ENCODE measurements at regions not wholly inside any gene's neighbourhood (a gene's known extent, or its start where the extent isn't known, plus 50 kb on each side); places are given as distances from the start of the nearest gene placed in this dataset.

GRCh38 chr13:64866331-64866730, 2363.8 kb downstream of the PCDH9 start:
- TF ChIP-seq CTCF (IDR thresholded peaks at IDR 0.05) = no peak
- no peak for DNase-seq (ENCODE audit: low spot score)
- ATAC-seq (ENCODE audit: low FRiP score) = no peak

GRCh38 chr13:64855506-64855905, 2374.6 kb downstream of the PCDH9 start:
- TF ChIP-seq CTCF (IDR thresholded peaks at IDR 0.05) = no peak
- DNase-seq (ENCODE audit: low spot score) (no peak), ATAC-seq (ENCODE audit: low FRiP score) (no peak)

- no peak for ATAC-seq (ENCODE audit: low FRiP score)
- TF ChIP-seq CTCF (IDR thresholded peaks at IDR 0.05) = no peak
- no peak for DNase-seq (ENCODE audit: low spot score)
These were observed 2380.1 kb downstream of the PCDH9 start for GRCh38 chr13:64850017-64850416.

DNA sequence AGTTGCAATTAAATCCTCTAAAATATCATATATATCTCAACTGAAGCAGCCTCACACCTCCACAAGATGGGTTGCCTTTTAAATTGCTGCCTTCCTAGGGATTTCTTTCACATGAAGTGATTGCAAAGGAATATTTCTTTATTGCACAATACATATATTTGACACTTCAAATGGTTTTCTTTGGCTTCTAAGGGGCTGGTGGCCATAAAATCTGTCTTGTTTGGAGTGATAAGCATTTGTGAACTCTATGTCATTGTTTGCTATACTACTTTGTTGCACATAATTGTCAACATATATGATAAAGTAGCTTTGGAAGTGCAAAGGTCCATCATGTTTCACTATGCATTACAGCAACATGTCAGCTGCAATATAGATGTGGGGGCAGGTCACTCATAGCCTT, 2380.9 kb downstream of the PCDH9 start:
- no peak for ATAC-seq (ENCODE audit: low FRiP score)
- no peak for TF ChIP-seq CTCF (IDR thresholded peaks at IDR 0.05)
- no peak for DNase-seq (ENCODE audit: low spot score)

DNA sequence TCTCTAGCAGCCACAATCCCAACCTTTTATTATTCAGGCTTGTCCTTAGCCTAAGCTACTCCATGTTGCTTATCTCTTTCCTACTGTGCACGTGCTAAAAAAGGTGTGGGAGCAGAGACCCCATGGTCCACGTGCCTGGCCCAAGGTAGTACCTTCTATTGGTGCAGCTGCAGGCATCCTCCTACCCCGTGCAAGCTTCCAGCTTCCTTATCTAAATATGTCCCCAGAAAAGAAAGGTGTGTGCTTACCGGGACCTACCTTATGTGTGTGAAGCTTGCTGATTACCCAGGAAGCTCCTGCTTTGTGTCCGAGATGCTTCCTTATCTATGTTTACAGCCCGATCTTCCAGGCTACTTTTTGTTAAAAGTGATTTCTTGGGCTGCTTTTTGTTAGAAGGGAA, 2382.4 kb downstream of the PCDH9 start:
- DNase-seq (ENCODE audit: low spot score) = no peak
- no peak for TF ChIP-seq CTCF (IDR thresholded peaks at IDR 0.05)
- no peak for ATAC-seq (ENCODE audit: low FRiP score)

GRCh38 chr13:64845110-64845509, 2385.0 kb downstream of the PCDH9 start:
- DNase-seq (ENCODE audit: low spot score) = no peak
- no peak for TF ChIP-seq CTCF (IDR thresholded peaks at IDR 0.05)
- ATAC-seq (ENCODE audit: low FRiP score) = no peak

DNA sequence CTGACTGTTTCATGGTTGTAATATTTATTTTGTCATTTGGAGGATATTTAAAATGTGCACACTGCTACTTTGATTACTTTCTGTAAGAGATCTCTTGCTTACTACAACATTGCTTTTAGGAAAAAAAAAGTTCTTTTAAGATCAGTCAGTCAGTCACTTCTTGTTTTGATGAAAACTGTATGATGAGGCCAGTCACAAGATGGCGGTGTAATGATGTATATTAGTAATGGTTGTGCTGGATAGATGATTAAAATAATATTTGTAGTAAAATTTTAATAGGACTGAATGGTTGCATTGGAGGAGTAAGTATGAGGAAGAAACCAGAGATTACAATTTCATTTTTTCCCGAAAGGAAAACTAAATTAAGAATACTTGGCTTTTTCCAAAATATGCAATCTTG, 2411.1 kb downstream of the PCDH9 start:
- ATAC-seq (ENCODE audit: low FRiP score) (no peak), DNase-seq (ENCODE audit: low spot score) (no peak)
- no peak for TF ChIP-seq CTCF (IDR thresholded peaks at IDR 0.05)

Measured in omental fat pad (tissue), 3 donors.